HL-60 (cell line): ENCODE measurements at regions not wholly inside any gene's neighbourhood (a gene's known extent, or its start where the extent isn't known, plus 50 kb on each side); places are given as distances from the start of the nearest gene placed in this dataset.

Experiments
- CTCF ChIP-seq: IDR thresholded peaks from one replicate; pipeline ENCODE4 v1.5.1; 2011; ENCODE audit warnings: low read length, control low read depth, inconsistent platforms; ENCODE audit not compliant: insufficient read depth
- POLR2AphosphoS5 ChIP-seq: IDR thresholded peaks from 2 replicates; pipeline ENCODE4 v1.6.1; 2012; ENCODE audit warnings: low read depth
- REST ChIP-seq: IDR thresholded peaks from 2 replicates; pipeline ENCODE4 v1.6.1; 2012; ENCODE audit warnings: low read depth; ENCODE audit not compliant: insufficient replicate concordance

- TF ChIP-seq CTCF (no peak), REST (no peak), POLR2AphosphoS5 (no peak)
These were observed 153.8 kb upstream of the RORA start for GRCh38 chr15:61382927-61383326.
